Right lung (tissue), 2 donors: ENCODE measurements at regions not wholly inside any gene's neighbourhood (a gene's known extent, or its start where the extent isn't known, plus 50 kb on each side); places are given as distances from the start of the nearest gene placed in this dataset.

ENCODE experiments used
- DNase-seq, 2 donors: peaks; one replicate each; pipeline ENCODE4 v3.0.0-alpha.2; 2013

DNA sequence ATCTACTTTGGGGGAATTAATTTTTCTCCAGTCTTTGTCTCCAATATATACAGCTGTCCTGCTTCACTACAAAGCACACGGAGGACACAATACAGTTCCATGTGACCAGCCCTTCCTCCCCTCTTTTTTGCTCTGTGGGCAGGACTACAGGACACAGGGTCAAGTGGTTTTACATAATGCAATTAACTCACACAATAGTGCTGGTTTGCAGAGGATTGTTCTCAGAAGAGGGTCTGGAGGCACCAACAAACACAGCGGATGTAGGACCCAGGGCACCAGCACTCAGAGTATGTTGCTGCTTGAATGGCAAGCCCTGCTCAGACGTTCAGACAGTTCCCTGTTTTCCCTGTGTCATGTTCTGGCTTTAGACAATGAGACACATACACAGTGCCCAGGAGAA is 52.0 kb upstream of the NPTX2 start:
- DNase-seq, result no peak

DNA sequence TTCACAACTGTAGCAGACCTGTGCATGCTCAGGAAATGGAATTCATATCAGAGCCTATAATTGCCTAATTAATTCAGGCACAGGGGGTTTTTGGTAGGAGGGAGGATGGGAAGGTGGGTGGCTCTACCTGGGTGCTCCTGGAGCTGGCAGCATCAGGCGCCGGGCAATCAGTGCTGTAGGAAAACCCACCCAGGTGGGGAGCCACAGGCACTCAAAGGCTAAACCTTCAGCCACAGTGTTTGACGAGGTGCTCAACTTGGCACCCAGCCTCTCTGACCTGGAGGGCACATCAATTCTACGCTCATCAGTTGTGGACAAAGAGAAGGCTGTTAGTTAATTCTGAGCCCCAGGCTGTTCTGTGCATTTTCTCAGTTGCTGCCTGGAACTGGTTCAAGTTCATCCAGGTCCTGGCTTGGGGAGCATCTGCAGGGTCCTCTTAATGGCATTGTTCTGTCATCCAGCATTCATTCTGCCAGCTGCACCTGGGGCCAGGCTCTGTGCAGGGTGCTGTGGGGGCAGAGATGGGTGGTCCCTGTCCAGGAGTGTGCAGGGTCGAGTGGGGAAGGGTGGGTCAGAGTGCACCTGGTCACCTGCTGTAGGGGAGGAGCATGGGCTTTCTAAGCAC is 54.1 kb upstream of the NPTX2 start:
- DNase-seq, result no peak

GRCh38 chr7:98562381-98562823 is 54.7 kb upstream of the NPTX2 start:
- DNase-seq, result no peak

DNA sequence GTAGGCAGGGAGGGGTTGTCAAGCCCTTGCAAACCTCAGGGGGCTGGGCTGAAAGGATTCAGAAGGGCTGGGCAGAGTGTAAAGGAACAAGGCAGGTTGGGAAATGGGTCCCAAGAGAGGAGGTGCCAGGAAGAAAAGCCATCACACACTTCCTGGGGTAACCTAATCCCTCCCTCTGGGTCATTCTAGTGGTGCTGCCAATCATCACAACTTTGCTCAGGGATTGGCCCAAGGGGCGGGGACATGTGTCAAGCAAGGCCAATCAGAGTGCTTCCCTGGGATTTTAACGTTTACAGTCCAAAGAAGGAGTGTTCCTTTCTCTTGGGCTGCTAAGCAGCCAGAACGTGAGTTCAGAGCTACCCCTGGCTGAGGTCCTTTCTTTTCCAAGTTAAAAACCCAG is 57.1 kb upstream of the NPTX2 start:
- no peak for DNase-seq

- no peak for DNase-seq
Observed at GRCh38 chr7:98559219-98559618, 57.9 kb upstream of the NPTX2 start.

GRCh38 chr7:98557538-98558031 is 59.5 kb upstream of the NPTX2 start:
- DNase-seq, result no peak

GRCh38 chr7:98556288-98556687 is 60.8 kb upstream of the NPTX2 start:
- DNase-seq, result no peak

DNA sequence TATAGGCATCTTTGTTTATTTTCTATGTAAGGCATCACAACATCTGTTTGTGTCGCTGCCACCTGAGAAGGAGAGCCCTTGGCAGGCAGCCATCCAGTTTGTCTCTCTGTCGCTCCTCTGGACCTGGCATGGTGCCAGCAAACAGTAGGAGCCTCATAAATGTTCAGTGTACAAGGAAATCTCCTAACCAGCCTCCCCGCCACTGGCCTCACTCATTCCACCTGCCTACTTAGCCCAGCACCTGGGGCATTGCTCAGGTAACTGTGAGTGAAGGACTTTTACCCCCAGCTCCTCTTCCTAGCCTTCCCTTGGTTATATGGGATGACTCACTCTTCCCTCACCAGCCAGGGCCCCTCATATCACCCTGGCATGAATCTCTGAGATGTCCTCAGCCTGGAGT is 61.7 kb upstream of the NPTX2 start:
- no peak for DNase-seq

DNA sequence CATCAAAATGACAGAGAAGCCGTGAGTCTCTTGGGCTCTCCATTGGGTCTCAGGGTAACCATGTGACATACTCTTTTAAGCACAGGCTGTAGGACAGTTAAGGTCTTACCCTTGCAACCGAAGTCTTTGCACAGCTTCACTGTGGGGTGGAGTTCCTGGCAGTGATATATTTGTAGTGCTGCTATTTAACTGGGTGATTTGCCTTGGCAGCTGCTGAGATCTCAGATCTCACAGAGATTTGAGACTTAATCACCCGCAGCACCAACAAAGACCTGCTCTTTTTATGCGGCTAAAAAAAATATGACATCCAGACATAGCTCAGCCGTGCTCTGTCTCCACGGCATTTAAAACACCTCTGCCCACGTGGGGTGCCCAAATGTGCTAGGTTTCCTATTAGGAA is 63.4 kb upstream of the NPTX2 start:
- DNase-seq, result no peak

DNA sequence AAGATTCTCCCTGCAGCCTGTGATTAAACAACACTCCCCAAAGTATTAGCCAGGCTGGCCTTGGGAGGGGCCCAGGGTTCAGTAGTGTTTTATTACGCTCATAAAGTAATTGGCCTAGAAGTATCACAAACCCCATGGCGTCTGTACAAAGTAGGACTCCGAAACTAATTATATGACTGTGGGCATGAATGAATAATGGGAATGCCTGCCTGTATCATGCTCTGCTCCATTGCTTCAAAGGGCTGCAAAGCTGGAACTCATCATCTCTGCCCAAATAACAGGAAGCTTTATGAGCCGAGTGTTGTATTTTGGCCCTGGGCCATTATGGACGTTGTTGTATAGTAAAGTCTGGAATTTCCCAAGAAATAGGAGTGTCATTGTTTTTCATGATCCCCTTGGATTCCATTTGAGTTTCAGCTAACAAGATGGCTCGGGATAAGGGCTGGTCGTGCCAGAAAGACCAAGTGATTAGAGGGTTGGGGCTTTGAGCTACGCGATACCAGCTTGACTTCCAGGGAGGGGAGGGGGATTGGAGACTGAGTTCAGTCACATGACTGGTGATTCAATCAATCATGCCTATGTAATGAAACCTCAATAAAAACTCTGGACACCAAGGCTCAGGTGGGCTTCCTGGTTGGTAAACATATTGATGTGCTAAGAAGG is 65.3 kb upstream of the NPTX2 start:
- DNase-seq, result no peak

DNA sequence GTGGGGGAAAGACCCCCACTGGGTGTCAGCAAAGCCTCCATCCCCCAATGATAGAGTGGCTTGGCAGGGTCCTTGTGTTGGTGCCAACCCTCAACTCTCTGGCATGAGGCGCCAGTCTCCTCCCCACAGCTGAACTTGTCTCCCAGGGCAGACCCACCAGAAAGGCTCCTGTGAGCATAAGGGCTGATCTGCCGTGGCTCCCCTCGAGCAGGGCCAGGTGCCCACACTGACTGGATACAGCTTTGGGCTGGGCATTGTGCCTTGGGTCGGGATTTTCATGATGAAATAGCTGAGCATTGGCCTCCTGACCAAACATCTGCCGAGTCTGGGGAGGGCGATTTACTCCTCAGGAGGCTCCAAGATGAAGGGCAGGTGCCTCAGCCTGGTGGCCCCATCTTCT is 68.1 kb upstream of the NPTX2 start:
- DNase-seq, result no peak

DNA sequence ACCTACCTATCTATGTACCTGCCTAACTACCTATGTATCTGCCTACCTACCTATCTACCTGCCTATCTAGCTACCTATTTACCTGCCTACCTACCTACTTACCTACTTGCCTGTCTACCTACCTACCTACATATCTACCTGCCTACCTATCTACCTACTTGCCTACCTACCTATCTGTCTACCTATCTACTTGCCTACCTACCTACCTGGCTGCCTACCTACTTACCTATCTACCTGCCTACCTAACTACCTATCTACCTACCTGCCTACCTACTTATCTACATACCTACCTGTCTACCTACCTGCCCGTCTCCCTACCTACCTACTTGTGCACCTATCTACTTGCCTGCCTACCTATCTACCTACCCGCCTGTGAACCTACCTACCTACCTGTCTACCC is 68.7 kb upstream of the NPTX2 start:
- DNase-seq, result no peak

GRCh38 chr7:98541101-98541500 is 76.0 kb upstream of the NPTX2 start:
- no peak for DNase-seq

DNA sequence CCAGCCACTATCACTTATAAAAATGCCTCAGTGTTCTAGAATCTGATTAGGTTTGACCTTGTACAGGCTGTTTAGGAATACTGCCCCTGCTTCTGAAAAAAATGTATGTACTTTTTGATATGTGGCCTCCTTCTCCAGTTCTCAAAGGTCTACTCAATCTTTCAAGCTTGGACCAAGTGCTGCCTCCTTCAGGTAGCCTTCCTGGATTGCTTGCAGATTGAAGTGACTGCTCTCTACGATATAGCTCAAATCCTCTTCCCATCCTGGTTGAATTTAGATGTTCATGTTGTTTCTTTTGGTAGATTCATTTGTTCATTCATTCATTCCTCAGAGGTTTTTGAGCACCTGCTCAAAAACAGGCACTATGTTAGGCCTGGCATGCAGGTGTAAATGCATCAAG is 77.2 kb upstream of the NPTX2 start:
- DNase-seq, result no peak

DNA sequence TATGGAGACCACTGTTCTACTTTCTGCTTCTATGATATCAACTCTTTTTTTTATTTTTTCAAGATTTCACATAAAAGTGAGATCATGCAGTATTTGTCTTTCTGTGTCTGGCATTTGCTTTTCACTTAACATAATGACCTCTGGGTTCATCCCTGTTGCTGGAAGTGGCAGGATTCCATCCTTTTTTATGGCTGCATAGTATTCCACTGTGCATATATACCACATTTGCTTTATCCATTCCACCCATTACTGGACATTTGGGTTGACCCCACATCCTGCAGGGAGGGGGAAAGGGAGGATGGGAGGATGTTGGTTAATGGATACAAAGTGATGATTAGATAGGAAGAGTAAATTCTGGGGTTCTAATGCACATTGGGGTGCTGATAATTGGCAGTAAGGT is 80.3 kb upstream of the NPTX2 start:
- no peak for DNase-seq

- DNase-seq, result no peak
Observed at GRCh38 chr7:98534493-98534892, 82.6 kb upstream of the NPTX2 start.

GRCh38 chr7:98531717-98532116 is 85.4 kb upstream of the NPTX2 start:
- DNase-seq, result no peak

- DNase-seq, result no peak
Observed at GRCh38 chr7:98528079-98528478, 89.0 kb upstream of the NPTX2 start.

DNA sequence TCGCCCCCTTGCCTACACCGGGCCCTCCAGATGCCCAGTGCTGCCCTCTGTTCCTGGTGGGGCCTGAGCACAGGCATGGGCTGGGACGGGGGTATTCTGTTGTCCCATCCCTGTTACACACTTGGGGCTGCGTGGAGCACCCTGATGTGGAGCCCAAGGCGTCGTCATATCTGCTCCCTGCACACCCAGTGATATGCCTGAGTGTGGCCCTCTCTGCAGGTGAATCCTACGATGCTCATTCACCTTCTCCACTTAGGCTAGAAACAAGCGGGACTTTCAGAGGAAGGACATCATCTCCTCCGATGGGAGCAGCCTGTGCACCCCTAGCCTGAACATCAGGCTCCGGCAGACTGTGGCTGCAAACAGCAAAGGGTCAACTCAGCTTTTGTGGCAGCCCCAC is 91.0 kb upstream of the NPTX2 start:
- no peak for DNase-seq

GRCh38 chr7:98521089-98521692 is 95.9 kb upstream of the NPTX2 start:
- no peak for DNase-seq

- no peak for DNase-seq
Observed at GRCh38 chr7:98520356-98520951, 96.6 kb upstream of the NPTX2 start.

- DNase-seq, result no peak
Observed at GRCh38 chr7:98518159-98518947, 98.7 kb upstream of the NPTX2 start.
